H9 (cell line): ENCODE measurements at regions not wholly inside any gene's neighbourhood (a gene's known extent, or its start where the extent isn't known, plus 50 kb on each side); places are given as distances from the start of the nearest gene placed in this dataset.

Source experiments
- DNase-seq: peaks from one replicate; pipeline ENCODE4 v3.0.0-alpha.2; 2017
- H2AFZ ChIP-seq: one replicate; pipeline ENCODE4 v1.6.1; 2013; ENCODE audit warnings: mild to moderate bottlenecking, low read length, control low read depth, moderate library complexity
- H2AK5ac ChIP-seq: 2 replicates; pipeline ENCODE4 v1.6.1; 2013; ENCODE audit warnings: low read length, control low read depth, mixed read lengths; ENCODE audit not compliant: insufficient read length
- H2BK120ac ChIP-seq: one replicate; pipeline ENCODE4 v1.6.1; 2013; ENCODE audit warnings: low read depth, mild to moderate bottlenecking, low read length, control low read depth, inconsistent platforms; ENCODE audit not compliant: poor library complexity, severe bottlenecking
- H2BK12ac ChIP-seq: 2 replicates; pipeline ENCODE4 v1.6.1; 2013; ENCODE audit warnings: low read length, control low read depth, mixed read lengths, low read depth; ENCODE audit not compliant: insufficient read length
- H2BK15ac ChIP-seq: 2 replicates; pipeline ENCODE4 v1.6.1; 2013; ENCODE audit warnings: low read depth, low read length, control low read depth
- H2BK20ac ChIP-seq: one replicate; pipeline ENCODE4 v1.6.1; 2013; ENCODE audit warnings: low read depth, mild to moderate bottlenecking, low read length, control low read depth, inconsistent platforms; ENCODE audit not compliant: poor library complexity, severe bottlenecking
- H2BK5ac ChIP-seq: 2 replicates; pipeline ENCODE4 v1.6.1; 2013; ENCODE audit warnings: low read length, control low read depth, mixed read lengths; ENCODE audit not compliant: insufficient read length
- H3K14ac ChIP-seq: 2 replicates; pipeline ENCODE4 v1.6.1; 2013; ENCODE audit warnings: low read length, control low read depth; ENCODE audit not compliant: insufficient read depth
- H3K18ac ChIP-seq: 2 replicates; pipeline ENCODE4 v1.6.1; 2013; ENCODE audit warnings: low read depth, mild to moderate bottlenecking, mixed read lengths, low read length, control low read depth; ENCODE audit not compliant: insufficient read length
- H3K23ac ChIP-seq: 2 replicates; pipeline ENCODE4 v1.6.1; 2013; ENCODE audit warnings: low read length, control low read depth, mixed read lengths, low read depth; ENCODE audit not compliant: insufficient read length
- H3K23me2 ChIP-seq: 2 replicates; pipeline ENCODE4 v1.6.1; 2013; ENCODE audit warnings: low read depth, mild to moderate bottlenecking, mixed read lengths, low read length, control low read depth; ENCODE audit not compliant: insufficient read length, poor library complexity, severe bottlenecking
- H3K27ac ChIP-seq: 2 replicates; pipeline ENCODE4 v1.5.1; 2013; ENCODE audit warnings: low read length, control low read depth, mixed read lengths, low read depth; ENCODE audit not compliant: insufficient read length
- H3K27me3 ChIP-seq: 2 replicates; pipeline ENCODE4 v1.6.1; 2013; ENCODE audit warnings: low read length, control low read depth, inconsistent platforms; ENCODE audit not compliant: insufficient read depth
- H3K4ac ChIP-seq: 2 replicates; pipeline ENCODE4 v1.6.1; 2013; ENCODE audit warnings: low read depth, mild to moderate bottlenecking, control low read depth, inconsistent platforms, low read length, moderate library complexity
- H3K4me1 ChIP-seq: 2 replicates; pipeline ENCODE4 v1.6.1; 2013; ENCODE audit warnings: low read length, control low read depth, inconsistent platforms; ENCODE audit not compliant: insufficient read depth
- H3K4me2 ChIP-seq: 2 replicates; pipeline ENCODE4 v1.6.1; 2013; ENCODE audit warnings: low read length, control low read depth, mixed read lengths; ENCODE audit not compliant: insufficient read length, insufficient read depth
- H3K56ac ChIP-seq: 2 replicates; pipeline ENCODE4 v1.6.1; 2013; ENCODE audit warnings: low read depth, mild to moderate bottlenecking, mixed read lengths, low read length, control low read depth; ENCODE audit not compliant: insufficient read length
- H3K79me1 ChIP-seq: 2 replicates; pipeline ENCODE4 v1.6.1; 2013; ENCODE audit warnings: low read depth, mild to moderate bottlenecking, moderate library complexity, low read length, control low read depth, inconsistent platforms; ENCODE audit not compliant: insufficient read depth, poor library complexity, severe bottlenecking
- H3K79me2 ChIP-seq: 2 replicates; pipeline ENCODE4 v1.6.1; 2013; ENCODE audit warnings: low read length, control low read depth, inconsistent platforms; ENCODE audit not compliant: insufficient read depth
- H3K9ac ChIP-seq: 2 replicates; pipeline ENCODE4 v1.6.1; 2013; ENCODE audit warnings: low read length, control low read depth, mixed read lengths; ENCODE audit not compliant: insufficient read length; ENCODE audit errors: extremely low read depth
- H3K9me3 ChIP-seq: one replicate; pipeline ENCODE4 v1.6.1; 2013; ENCODE audit warnings: low read depth, low read length, inconsistent platforms; ENCODE audit not compliant: control insufficient read depth
- H3T11ph ChIP-seq: one replicate; pipeline ENCODE4 v1.6.1; 2013; ENCODE audit warnings: mild to moderate bottlenecking, low read length, control low read depth, inconsistent platforms
- H4K20me1 ChIP-seq: one replicate; pipeline ENCODE4 v1.6.1; 2013; ENCODE audit not compliant: control insufficient read depth, insufficient read length, insufficient read depth
- H4K5ac ChIP-seq: 2 replicates; pipeline ENCODE4 v1.6.1; 2013; ENCODE audit warnings: low read depth, mild to moderate bottlenecking, mixed read lengths, low read length, control low read depth; ENCODE audit not compliant: insufficient read length
- H4K8ac ChIP-seq: replicated peaks from 2 replicates; pipeline ENCODE4 v1.6.1; 2013; ENCODE audit warnings: low read length, control low read depth, mixed read lengths, low read depth; ENCODE audit not compliant: insufficient read length
- H4K91ac ChIP-seq: 2 replicates; pipeline ENCODE4 v1.6.1; 2013; ENCODE audit warnings: low read depth, mild to moderate bottlenecking, moderate library complexity, mixed read lengths, low read length, control low read depth; ENCODE audit not compliant: insufficient read length
- H3K27ac Mint-ChIP-seq, 3 experiments: 2 replicates in 2 of 3; 3 replicates in 1 of 3; pipeline ENCODE4 v1.8.0; 2020 to 2021; ENCODE audit warnings: mixed read lengths in 3 of 3, mild to moderate bottlenecking in 1 of 3, moderate library complexity in 1 of 3
- H3K27me3 Mint-ChIP-seq: 2 replicates; pipeline ENCODE4 v1.8.0; 2021; ENCODE audit warnings: low read depth, mild to moderate bottlenecking, moderate library complexity, mixed read lengths
- H3K36me3 Mint-ChIP-seq, 3 experiments: 2 replicates in 2 of 3; 3 replicates in 1 of 3; pipeline ENCODE4 v1.8.0; 2020 to 2021; ENCODE audit warnings: low read depth in 3 of 3, mixed read lengths in 3 of 3; ENCODE audit not compliant: insufficient read depth in 1 of 3
- H3K4me1 Mint-ChIP-seq, 2 experiments: 2 replicates each; pipeline ENCODE4 v1.8.0; 2020; ENCODE audit warnings: mixed read lengths in 2 of 2
- H3K4me3 Mint-ChIP-seq, 2 experiments: 2 replicates in 1 of 2; 3 replicates in 1 of 2; pipeline ENCODE4 v1.8.0; 2020 to 2021; ENCODE audit warnings: mild to moderate bottlenecking in 2 of 2, mixed read lengths in 2 of 2, moderate library complexity in 1 of 2
- H3K9me3 Mint-ChIP-seq, 2 experiments: 2 replicates in 1 of 2; 3 replicates in 1 of 2; pipeline ENCODE4 v1.8.0; 2020; ENCODE audit warnings: mild to moderate bottlenecking in 2 of 2, mixed read lengths in 2 of 2, moderate library complexity in 1 of 2
- CTCF ChIP-seq: fragments of 200-600 bp; sonication (generic); conservative IDR thresholded peaks from 3 replicates; pipeline ENCODE4 v1.8.0; 2021; ENCODE audit warnings: antibody characterized with exemption, mild to moderate bottlenecking

- H3K9ac ChIP-seq = no peak overlapping the region
- peaks cover 0 to 1% (median 0%) of the 10 kb centered on the region in 3 experiments; a peak in 1 of 7 replicates for H3K36me3 Mint-ChIP-seq
- no peak for TF ChIP-seq CTCF
- H3K4me1 Mint-ChIP-seq = peaks cover 0 to 2% of the 10 kb centered on the region in 2 experiments; a peak in 1 of 4 replicates
- H3K23ac ChIP-seq = no peak overlapping the region
- no peak overlapping the region for H3K4me3 Mint-ChIP-seq
- no peak overlapping the region for H3K4me2 ChIP-seq
- H3K27ac ChIP-seq = no peak overlapping the region
- no peak overlapping the region for H2BK5ac ChIP-seq
- H2BK15ac ChIP-seq = no peak overlapping the region
- no peak overlapping the region for H2AK5ac ChIP-seq
- no peak overlapping the region for H3K18ac ChIP-seq
- no peaks in the 10 kb centered on the region for H3K79me1 ChIP-seq
- H4K5ac ChIP-seq = no peak overlapping the region
- no peaks in the 10 kb centered on the region for H4K20me1 ChIP-seq
- H3K9me3 ChIP-seq = no peaks in the 10 kb centered on the region
- no peak for DNase-seq
- no peaks in the 10 kb centered on the region for H3K27me3 ChIP-seq
- no peak overlapping the region for H2BK20ac ChIP-seq
- no peak overlapping the region for H4K8ac ChIP-seq
- H3K23me2 ChIP-seq = no peaks in the 10 kb centered on the region
- peaks cover 0 to under 1% of the 10 kb centered on the region in 2 experiments; a peak in 1 of 5 replicates for H3K9me3 Mint-ChIP-seq
- H2BK120ac ChIP-seq = no peak overlapping the region
- no peak overlapping the region for H3K27ac Mint-ChIP-seq
- no peaks in the 10 kb centered on the region for H3K27me3 Mint-ChIP-seq
- H3T11ph ChIP-seq = no peak overlapping the region
- no peak overlapping the region for H2BK12ac ChIP-seq
- H3K56ac ChIP-seq = no peak overlapping the region
- H3K79me2 ChIP-seq = no peaks in the 10 kb centered on the region
- H2AFZ ChIP-seq = no peak overlapping the region
- H3K4ac ChIP-seq = no peak overlapping the region
- no peak overlapping the region for H3K14ac ChIP-seq
- no peaks in the 10 kb centered on the region for H3K4me1 ChIP-seq
- H4K91ac ChIP-seq = no peak overlapping the region
Measured at GRCh38 chr5:164593982-164594381, 1088.6 kb downstream of the MAT2B start.
